HEK293T (cell line): ENCODE measurements at regions not wholly inside any gene's neighbourhood (a gene's known extent, or its start where the extent isn't known, plus 50 kb on each side); places are given as distances from the start of the nearest gene placed in this dataset.

Source experiments
- CTCF ChIA-PET: fragments of 350-600 bp; formaldehyde crosslinking; extraction: SDS; loops from one replicate; lab custom pipeline; 2021; ENCODE audit warnings: antibody characterized with exemption, inconsistent platforms; lab: Yijun Ruan, JAX
- POLR2A ChIA-PET: fragments of 350-600 bp; formaldehyde crosslinking; extraction: SDS; loops from one replicate; lab custom pipeline; 2020; ENCODE audit warnings: antibody characterized with exemption, inconsistent platforms; lab: Yijun Ruan, JAX
- DNase-seq: peaks from one replicate; pipeline ENCODE4 v3.0.0; 2012; ENCODE audit warnings: mixed read lengths; ENCODE audit errors: extremely low spot score
- ARNT ChIP-seq: fragments of 450-650 bp; IDR thresholded peaks from 2 replicates; pipeline ENCODE4 v1.6.1; 2017; ENCODE audit warnings: mild to moderate bottlenecking
- BHLHE40 ChIP-seq: fragments of 450-650 bp; IDR thresholded peaks from 2 replicates; pipeline ENCODE4 v1.6.1; 2016; ENCODE audit warnings: mild to moderate bottlenecking, moderate library complexity, borderline replicate concordance
- CTBP1 ChIP-seq: fragments of 450-650 bp; IDR thresholded peaks from 2 replicates; pipeline ENCODE4 v1.6.1; 2016; ENCODE audit warnings: borderline replicate concordance
- ELF4 ChIP-seq: fragments of 450-650 bp; IDR thresholded peaks from 2 replicates; pipeline ENCODE4 v1.6.1; 2017; ENCODE audit warnings: antibody characterized with exemption
- FOXA1 ChIP-seq: fragments of 450-650 bp; IDR thresholded peaks from 2 replicates; pipeline ENCODE4 v1.6.1; 2016; ENCODE audit warnings: mild to moderate bottlenecking
- FOXK2 ChIP-seq: fragments of 450-650 bp; IDR thresholded peaks from 2 replicates; pipeline ENCODE4 v1.6.1; 2016; ENCODE audit warnings: mild to moderate bottlenecking
- FOXM1 ChIP-seq: fragments of 450-650 bp; IDR thresholded peaks from 2 replicates; pipeline ENCODE4 v1.6.1; 2017; ENCODE audit warnings: mild to moderate bottlenecking, borderline replicate concordance
- HDGF ChIP-seq: fragments of 450-650 bp; IDR thresholded peaks from 2 replicates; pipeline ENCODE4 v1.6.1; 2017; ENCODE audit warnings: antibody characterized with exemption, borderline replicate concordance
- L3MBTL2 ChIP-seq: fragments of 450-650 bp; conservative IDR thresholded peaks from 2 replicates; pipeline ENCODE4 v1.6.1; 2016; ENCODE audit warnings: mild to moderate bottlenecking
- LEF1 ChIP-seq: fragments of 450-650 bp; IDR thresholded peaks from 2 replicates; pipeline ENCODE4 v1.6.1; 2017; ENCODE audit warnings: mild to moderate bottlenecking, borderline replicate concordance
- NFRKB ChIP-seq: fragments of 450-650 bp; IDR thresholded peaks from 2 replicates; pipeline ENCODE4 v1.6.1; 2016; ENCODE audit warnings: mild to moderate bottlenecking, moderate library complexity
- PKNOX1 ChIP-seq: fragments of 450-650 bp; IDR thresholded peaks from 2 replicates; pipeline ENCODE4 v1.6.1; 2016
- SP1 ChIP-seq: fragments of 450-650 bp; IDR thresholded peaks from 2 replicates; pipeline ENCODE4 v1.6.1; 2017
- SUZ12 ChIP-seq: fragments of 450-650 bp; IDR thresholded peaks from 2 replicates; pipeline ENCODE4 v1.6.1; 2016; ENCODE audit warnings: mild to moderate bottlenecking
- TARDBP ChIP-seq: fragments of 450-650 bp; IDR thresholded peaks from 2 replicates; pipeline ENCODE4 v1.6.1; 2016
- ZNF384 ChIP-seq: fragments of 450-650 bp; IDR thresholded peaks from 2 replicates; pipeline ENCODE4 v1.6.1; 2016

- ChIA-PET CTCF (no interaction called here), POLR2A (no interaction called here)
- DNase-seq, result no peak
- TF ChIP-seq BHLHE40, result no peak
- TF ChIP-seq NFRKB, result no peak
- TF ChIP-seq FOXA1, result no peak
- no peak for TF ChIP-seq HDGF
- TF ChIP-seq FOXK2, result no peak
These were observed 264.0 kb upstream of the PRICKLE1 start for GRCh38 chr12:42853370-42854140.

- ChIA-PET POLR2A (no interaction called here), CTCF (no interaction called here)
- DNase-seq, result no peak
- TF ChIP-seq NFRKB, result no peak
- no peak for TF ChIP-seq ELF4
- TF ChIP-seq CTBP1, result no peak
- TF ChIP-seq FOXM1, result no peak
- no peak for TF ChIP-seq HDGF
- TF ChIP-seq BHLHE40, result no peak
- TF ChIP-seq LEF1, result no peak
- no peak for TF ChIP-seq FOXK2
- no peak for TF ChIP-seq PKNOX1
- TF ChIP-seq TARDBP, result no peak
- no peak for TF ChIP-seq ARNT
- TF ChIP-seq SUZ12, result no peak
- TF ChIP-seq FOXA1, result no peak
- TF ChIP-seq L3MBTL2, result no peak
- TF ChIP-seq ZNF384, result no peak
- TF ChIP-seq SP1, result no peak
These were observed 257.2 kb upstream of the PRICKLE1 start for GRCh38 chr12:42846782-42847181.

GRCh38 chr12:42834062-42834461, 244.5 kb upstream of the PRICKLE1 start:
- ChIA-PET POLR2A (no interaction called here), CTCF (no interaction called here)
- no peak for DNase-seq
- TF ChIP-seq BHLHE40 (no peak), NFRKB (no peak), PKNOX1 (no peak), FOXM1 (no peak), FOXA1 (no peak), ZNF384 (no peak), TARDBP (no peak), SUZ12 (no peak), HDGF (no peak), SP1 (no peak), L3MBTL2 (no peak)

GRCh38 chr12:42828836-42829235, 239.3 kb upstream of the PRICKLE1 start:
- POLR2A ChIA-PET, result no interaction called here

GRCh38 chr12:42824327-42824726, 234.8 kb upstream of the PRICKLE1 start:
- TF ChIP-seq FOXM1 (no peak), ZNF384 (no peak), L3MBTL2 (no peak)
- CTCF ChIA-PET, result interaction anchor here (0.6 kb wide), 1 partner anchor 1125 kb away, joined by 3 read pairs; no protein-coding TSS in a partner anchor
- no peak for DNase-seq
- POLR2A ChIA-PET, result no interaction called here

More at GRCh38 chr12:42828836-42829235, 239.3 kb upstream of the PRICKLE1 start:
- DNase-seq, result no peak
- CTCF ChIA-PET, result no interaction called here
- TF ChIP-seq ZNF384 (no peak), SUZ12 (no peak), HDGF (no peak), LEF1 (no peak), PKNOX1 (no peak), L3MBTL2 (no peak)

- ChIA-PET POLR2A (no interaction called here), CTCF (interaction anchor here (0.6 kb wide), 1 partner anchor 1126 kb away, joined by 3 read pairs; no protein-coding TSS in a partner anchor)
- DNase-seq, result no peak
- TF ChIP-seq SP1 (no peak), FOXM1 (no peak), LEF1 (no peak), NFRKB (no peak), HDGF (no peak), ELF4 (no peak), TARDBP (no peak), ZNF384 (no peak), PKNOX1 (no peak), FOXA1 (no peak), SUZ12 (no peak), FOXK2 (no peak), CTBP1 (no peak), ARNT (no peak), L3MBTL2 (no peak), BHLHE40 (no peak)
These were observed 234.1 kb upstream of the PRICKLE1 start for GRCh38 chr12:42823679-42824078.
